Ammon's horn (tissue), 1 donor: ENCODE measurements at regions not wholly inside any gene's neighbourhood (a gene's known extent, or its start where the extent isn't known, plus 50 kb on each side); places are given as distances from the start of the nearest gene placed in this dataset.
"Not testable (repeated sequence)": the region's sequence is repeated elsewhere in the genome, so short reads cannot be mapped to it uniquely, and the experiment has no call there.

Source experiments
- DNase-seq: peaks from one replicate; pipeline ENCODE4 v3.0.0-alpha.2; 2016; ENCODE audit warnings: low spot score

DNA sequence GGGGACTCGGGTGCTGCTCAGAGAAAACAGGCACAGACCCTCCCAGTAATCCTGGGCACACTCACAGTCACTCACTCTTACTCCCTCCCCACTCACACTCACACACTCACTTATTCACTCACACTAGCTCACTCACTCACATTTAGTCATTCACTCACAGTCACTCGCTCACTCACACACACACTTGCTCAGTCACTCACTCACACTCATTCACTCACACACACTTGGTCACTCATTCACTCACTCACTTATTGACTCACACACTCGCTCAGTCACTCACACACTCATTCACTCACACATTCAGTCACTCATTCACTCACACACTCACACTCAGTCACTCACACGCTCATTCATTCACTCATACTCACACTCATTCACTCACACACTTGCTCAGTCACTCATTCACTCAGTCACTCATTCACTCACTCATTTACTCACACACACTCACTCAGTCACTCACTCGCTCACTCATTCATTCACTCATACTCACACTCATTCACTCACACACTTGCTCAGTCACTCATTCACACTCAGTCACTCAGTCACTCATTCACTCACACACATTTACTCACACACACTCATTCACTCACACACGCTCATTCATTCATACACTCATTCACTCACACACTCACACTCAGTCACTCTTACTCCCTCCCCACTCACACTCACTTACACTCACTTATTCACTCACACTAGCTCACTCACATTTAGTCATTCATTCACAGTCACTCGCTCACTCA is 164.2 kb upstream of the C1orf174 start:
- DNase-seq, result no peak

DNA sequence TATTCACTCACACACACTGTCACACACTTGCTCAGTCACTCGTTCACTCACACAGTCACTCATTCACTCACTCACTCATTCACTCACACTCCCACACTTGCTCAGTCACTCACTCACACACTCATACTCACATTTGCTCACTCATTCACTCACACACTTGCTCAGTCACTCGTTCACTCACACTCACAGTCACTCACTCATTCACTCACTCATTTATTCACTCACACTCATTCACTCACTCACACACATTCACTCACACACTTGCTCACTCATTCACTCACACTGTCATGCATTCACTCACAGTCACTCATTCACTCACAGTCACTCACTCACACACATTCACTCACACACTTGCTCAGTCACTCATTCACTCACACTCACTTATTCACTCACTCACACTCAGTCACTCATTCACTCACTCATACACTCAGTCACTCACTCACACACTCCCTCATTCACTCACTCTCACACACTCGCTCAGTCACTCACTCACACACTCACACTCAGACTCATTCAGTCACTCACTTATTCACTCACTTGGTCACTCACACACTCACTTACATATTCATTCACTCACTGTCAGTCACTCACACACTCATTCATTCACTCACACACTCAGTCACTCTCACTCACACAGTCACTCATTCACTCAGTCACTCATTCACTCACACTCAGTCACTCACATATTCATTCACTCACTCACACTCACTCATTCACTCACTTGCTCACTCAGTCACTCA is 167.0 kb upstream of the C1orf174 start:
- DNase-seq, result no peak

DNA sequence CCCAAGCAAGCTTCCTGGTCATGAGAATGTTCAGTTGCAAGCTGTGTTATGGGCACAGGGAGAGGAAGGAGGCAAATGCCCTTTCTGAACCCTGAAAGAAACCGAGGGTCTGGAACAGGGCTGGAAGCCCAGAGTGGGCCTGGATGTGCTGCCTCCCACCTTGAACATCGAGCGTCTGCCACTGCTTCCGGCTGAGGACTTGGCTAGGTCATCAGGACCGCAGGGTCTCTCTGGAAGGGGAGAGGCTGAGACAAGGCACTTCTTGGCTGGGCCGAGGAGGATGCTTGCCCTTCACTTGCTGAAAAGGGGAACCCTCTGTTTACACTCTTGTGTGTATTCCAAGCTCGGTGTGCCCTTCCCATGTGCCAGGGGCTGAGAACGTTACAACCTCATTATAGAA is 168.0 kb upstream of the C1orf174 start:
- no peak for DNase-seq

DNA sequence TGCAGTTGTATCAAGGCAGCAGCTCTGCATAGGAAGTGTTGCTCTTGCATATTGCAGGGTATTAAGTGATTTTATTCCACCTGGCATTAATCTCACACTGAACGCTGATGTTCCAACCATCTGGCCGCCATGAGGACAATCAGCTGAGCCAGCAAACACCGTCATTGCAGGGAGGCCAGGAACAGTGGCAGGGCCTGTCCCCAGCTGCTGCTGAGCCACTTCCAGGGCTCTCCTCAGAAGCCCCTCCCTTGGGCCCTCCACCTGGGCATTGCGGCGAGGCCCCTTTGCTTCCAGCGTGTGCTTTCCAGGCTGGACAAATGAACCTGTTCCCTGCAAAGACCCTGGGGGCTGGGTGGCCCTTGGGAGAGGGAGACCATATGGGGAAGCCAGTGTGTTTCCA is 171.6 kb upstream of the C1orf174 start:
- DNase-seq, result peak; percentile 8

DNA sequence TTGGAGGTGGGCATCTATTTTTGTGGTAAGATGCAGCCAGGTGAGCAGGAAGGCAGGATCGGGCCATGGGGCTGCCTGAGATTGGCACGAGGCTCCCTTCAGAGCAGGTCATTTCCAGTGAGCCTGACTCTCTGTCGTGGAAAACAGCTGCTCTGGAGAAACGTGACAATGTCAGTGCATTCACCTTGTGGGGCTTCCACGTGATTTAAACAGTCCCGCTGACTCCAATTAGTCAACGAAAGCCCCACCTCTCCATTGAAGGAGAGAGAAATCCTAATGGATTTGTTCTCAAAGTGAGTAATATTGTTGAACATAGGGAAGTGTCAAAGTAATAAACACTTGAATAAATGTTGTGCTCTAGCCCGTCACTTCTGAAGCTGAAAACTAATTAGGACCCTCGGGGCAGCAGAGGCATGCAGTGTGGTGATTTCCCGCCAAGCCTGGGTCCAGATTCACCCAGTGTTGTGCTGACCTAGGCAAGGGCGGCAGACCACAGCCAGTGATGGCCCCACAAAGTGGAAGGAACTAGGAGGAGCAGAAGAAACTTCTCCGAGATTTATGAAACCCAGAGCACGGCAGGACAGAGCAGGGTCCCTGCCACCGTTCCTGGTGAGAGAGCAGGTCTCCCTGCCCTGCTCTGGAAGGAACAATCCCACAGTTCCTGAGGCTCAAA is 172.5 kb upstream of the C1orf174 start:
- no peak for DNase-seq

DNA sequence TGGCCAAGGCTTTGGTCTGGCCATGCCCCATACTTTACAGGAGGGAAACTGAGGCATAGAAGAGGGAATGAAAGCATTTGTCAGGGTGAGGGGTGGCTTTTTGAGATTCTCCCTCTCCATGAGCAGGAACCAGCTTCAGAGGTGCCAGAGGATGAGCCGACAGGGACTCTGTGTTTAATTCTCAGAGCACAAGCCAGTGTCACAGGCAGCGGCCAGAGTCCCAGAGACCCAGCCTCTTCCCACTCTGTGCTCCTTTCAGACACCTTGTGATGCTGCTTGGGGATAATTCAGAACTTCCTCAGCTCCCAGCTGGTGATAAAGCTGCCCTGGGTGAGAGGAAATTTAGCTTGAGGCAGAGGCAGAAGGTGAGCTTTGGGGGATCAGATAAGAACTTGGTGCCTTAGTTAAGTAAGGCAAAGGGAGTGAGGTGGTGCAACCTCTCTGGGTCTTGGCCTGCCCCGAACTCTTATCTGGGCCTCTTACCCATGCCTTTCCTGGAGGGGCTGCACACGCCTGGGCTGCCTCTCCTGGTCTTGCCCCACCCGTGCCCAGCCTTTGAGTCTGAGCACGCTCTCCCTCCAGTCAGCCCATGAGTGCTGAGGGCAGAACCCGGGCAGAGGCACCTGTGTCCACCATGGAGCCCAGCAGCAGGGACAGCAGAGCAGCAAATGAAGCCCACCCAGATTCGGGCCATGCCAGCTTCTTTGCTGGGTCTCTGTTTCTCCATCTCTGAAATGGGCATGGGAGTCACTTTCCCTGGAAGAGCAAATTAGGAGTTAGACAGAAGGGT is 175.6 kb upstream of the C1orf174 start:
- DNase-seq, result no peak

DNA sequence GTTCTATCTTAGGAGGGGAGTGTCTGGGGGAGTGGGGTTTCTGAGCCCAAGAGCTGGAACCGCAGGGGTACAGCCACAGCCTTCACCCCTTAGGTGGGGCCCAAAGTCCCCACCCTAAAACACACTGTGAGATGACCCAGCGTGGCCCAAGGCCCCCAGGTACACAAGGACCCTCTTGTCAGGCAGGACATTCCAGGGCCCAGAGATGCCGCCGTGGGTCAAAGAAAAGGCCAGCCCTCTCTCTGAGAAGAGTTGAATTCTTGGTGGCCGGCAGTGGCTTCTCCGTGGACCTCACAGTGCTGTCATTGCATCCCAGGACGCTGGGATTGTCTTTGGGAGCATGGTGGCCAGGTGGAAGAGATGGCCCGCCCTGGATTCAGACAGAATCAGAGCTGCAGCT is 176.3 kb upstream of the C1orf174 start:
- DNase-seq, result no peak

DNA sequence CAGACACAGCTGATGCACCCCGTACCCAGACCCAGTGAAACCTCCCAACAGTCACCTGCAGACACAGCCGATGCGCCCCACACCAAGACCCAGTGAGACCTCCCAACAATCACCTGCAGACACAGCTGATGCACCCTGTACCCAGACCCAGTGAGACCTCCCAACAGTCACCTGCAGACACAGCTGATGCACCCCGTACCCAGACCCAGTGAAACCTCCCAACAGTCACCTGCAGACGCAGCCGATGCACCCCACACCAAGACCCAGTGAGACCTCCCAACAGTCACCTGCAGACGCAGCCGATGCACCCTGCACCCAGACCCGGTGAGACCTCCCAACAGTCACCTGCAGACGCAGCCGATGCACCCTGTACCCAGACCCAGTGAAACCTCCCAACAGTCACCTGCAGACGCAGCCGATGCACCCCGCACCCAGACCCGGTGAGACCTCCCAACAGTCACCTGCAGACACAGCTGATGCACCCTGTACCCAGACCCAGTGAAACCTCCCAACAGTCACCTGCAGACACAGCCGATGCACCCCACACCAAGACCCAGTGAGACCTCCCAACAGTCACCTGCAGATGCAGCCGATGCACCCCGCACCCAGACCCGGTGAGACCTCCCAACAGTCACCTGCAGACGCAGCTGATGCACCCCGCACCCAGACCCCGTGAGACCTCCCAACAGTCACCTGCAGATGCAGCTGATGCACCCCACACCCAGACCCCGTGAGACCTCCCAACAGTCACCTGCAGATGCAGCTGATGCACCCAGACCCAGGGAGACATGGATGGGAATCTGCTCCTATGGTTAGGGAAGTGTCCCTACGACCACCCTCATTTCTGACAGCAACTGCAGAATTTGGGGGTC is 178.3 kb upstream of the C1orf174 start:
- not testable (repeated sequence) for DNase-seq

DNA sequence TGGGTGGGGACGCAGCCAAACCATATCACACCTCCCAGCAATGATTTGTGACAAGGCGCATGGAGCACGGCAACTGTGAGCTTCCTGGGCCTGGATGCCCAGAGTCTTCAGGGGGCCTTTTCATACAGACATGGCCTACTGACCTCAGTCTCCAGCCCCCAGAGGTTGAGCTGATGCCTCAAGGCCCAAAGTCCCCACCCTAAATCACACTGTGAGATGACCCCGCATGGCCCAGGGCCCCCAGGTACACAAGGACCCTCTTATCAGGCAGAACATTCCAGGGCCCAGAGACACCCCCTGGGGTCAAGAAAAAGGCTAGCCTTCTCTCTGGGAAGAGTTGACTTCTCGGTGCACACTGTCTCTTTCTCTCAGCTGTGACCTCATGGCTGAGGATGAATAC is 179.7 kb upstream of the C1orf174 start:
- DNase-seq, result no peak

DNA sequence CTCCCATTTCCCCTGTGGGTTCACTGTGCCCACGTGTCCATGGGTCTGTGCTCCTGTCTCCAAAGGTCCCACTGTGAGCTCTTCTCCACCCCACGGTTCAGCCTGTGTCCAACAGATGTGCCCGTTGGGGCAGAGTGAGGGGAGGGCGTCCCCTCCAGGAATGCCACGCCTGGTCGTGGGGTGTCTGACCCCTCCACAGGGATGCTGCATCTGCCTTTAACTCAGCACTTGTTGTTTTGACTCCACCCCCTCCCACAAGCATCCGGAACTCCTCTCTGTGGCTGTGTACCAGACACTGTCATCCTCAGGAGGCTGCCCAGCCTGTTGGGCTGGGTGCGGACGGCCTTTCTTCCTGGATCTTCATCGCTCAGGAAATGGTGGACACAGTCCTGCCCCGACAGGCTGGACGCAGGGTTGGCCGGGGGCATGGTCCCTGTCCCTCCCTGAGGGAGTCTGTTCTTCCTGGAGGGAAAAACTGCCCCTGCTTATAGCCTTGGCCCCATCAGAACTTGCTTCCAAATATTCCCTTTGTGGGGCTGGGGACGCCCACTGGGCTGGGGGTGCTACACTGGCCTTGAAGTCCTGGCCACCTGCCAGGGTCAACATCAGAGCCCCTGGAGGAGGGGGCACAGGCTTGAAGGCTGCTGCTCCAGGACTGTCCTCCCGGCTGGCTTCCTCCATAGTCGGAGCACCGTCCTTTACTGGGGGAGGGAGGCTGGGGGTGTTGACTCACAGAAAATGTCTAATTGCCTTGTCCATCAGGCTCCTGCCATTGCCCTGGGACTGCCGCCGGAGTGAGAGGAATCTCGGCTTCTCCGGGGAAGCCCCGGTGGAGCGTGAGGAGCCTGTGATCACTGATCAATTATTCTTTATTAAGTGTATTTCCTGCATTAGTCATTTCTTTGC is 182.0 kb upstream of the C1orf174 start:
- no peak for DNase-seq

DNA sequence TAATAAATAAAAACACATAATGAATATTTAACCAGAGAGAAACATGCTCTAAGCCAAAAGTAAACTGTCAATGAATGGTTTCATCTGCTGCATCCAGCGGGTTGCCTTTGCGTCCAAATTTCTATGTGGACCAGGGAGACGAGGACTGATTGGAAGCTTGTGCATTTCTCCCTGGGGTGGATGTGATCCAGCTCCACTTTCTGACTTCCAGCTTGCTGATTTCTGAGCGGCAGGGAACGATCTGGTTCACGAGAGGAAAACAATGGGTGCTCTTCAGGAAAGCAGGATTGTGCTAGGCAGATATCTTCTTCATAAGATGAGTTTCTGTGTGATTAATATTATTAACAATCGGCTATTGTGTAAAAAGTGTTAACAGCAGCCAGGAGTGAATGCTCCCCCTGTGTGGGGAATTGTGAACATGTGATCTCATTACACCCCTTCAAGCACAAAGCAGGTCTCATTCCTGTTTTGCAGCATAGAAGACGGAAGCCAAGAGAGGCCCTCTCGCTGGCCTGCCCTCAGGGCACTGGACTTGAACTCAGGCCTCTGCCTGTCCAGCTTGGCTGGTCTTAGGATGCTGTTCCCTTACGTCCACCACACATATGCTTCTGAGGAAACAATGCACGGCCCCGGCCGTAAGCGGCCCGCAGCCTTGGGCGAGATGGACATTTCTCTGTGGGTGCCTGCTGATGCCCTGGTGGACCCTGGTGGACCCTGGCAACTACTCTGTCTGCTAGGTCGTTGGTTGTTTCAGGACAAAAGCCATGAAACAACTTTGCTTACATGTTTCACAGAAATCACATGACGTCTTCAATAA is 183.4 kb upstream of the C1orf174 start:
- peak; percentile 12 for DNase-seq

DNA sequence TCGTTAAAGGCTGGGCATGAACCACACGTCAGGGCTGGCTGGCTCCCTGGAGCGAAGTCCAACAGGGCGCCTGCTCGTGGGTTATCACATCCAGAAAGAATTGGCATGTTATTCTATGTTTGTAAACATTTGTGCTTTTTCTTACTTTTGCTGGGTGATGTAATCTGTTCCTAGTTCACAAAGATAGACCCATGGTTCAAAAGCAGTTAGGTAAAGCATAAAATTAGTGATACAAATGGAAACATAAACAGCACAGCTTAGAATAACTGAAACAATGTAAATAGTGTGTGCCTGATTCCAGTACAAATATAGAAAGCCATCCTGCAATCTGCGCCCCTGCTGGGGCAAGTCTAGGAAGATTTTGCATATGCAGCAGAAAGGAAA is 184.0 kb upstream of the C1orf174 start:
- DNase-seq, result no peak

DNA sequence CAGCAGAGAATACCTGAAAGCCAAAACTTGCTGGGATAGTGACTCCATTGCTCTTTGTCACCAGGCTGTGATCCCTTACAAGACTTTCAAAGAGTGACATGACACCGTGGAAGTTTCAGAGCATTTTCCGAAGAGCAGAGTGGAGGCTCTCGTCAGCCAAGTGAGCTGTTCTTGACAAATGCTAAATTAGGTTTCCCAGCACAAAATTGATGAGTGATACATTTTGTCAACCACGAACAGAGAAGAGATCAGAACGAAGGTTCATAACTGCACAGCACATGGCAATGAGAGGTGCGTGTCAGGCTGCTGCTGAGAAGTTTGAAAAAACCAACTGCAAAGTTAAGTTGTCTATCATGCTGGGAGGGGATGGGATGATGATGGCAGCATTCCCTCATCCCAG is 184.4 kb upstream of the C1orf174 start:
- no peak for DNase-seq

DNA sequence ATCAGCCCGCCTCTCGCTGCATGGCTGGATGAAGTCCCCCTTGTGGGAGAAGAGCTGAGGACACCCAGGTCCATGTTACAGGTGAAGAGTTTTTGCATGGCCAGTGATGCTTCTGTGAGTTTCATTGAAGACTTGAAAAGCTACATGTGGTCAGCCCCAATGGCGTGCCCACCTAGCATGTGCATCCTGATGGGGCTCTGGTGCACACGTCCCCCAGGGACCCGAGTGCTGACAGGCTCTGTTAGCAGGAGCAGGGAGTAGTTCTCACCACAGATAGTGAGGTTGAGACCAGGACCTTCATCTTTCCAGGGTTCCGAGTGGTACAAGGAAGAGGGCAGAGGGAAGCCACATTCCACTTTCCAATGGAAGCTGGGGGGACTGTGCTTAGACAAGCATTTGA is 184.8 kb upstream of the C1orf174 start:
- DNase-seq, result no peak

DNA sequence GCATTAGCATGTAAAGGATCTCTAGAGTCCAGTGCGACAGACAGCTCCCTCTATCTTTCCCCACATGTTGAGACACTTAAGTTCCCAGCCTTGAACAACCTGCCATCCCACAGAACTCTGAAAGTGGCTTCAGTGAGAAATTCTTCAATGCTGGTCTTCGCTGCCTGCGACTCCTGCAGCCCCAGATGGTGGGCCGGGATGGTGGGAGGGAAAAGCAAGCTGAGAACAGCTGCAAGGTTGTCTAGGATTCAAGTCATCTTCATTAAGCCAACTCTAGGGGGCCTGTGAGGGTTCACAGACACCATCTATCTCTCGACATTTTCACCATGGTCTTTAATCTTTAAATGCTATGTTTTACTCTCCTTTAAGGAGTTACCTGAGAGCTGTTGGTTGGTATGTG is 185.5 kb upstream of the C1orf174 start:
- no peak for DNase-seq

DNA sequence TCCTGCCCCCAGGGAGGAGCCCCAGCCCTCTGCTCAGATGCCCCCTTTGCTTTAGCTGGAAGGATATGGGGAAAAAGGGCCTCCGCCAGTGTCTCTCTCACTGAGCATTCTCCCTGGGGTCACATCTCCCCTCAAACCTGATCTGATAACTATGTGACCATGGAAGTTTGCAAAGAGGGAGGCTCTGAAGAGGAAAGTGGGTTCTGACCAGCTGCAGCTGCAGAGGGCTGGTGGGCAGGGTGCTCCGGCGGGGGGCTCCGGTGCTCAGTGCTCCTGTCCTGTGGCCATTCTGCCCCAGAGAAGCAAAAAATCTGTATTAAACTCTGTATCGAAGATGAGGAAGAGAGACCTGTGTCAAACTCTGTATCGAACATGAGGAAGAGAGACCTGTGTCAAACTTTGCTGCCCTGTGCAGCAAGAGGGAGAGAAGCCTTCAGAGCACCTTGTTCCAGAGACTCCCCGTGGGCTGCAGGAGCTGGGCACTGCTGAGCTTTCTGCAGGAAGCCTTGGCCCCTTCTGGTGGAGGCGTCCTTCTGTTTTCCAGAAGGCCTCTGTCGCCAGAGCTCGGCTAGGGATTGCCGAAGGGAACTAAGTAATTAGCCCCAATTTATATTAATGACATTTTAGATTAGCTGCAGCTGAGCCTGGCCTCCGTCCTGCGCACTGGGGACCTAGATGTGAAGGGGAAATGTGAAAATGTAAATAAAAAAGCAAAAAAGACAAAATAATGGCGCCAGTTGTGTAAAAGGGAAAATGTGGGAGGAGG is 186.2 kb upstream of the C1orf174 start:
- DNase-seq, result no peak

DNA sequence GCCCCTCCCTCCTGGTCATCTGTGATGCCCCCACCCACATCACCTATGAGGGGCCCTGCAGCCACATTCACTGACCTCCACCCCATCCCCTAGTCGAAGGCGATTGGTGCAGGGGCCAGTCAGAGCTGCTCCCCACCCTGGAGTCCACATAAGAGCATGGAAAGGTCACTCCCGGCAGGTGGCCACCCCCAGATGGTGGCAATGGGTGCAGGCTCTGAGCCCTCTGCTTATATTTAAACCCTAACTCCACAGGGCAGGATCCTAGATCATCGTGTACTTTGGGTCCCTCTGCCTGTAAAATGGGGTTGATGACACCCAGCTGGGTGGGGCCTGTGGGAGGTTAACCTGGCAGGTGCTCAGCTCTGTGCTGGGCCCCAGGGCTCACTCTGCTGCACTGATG is 186.8 kb upstream of the C1orf174 start:
- DNase-seq, result no peak

DNA sequence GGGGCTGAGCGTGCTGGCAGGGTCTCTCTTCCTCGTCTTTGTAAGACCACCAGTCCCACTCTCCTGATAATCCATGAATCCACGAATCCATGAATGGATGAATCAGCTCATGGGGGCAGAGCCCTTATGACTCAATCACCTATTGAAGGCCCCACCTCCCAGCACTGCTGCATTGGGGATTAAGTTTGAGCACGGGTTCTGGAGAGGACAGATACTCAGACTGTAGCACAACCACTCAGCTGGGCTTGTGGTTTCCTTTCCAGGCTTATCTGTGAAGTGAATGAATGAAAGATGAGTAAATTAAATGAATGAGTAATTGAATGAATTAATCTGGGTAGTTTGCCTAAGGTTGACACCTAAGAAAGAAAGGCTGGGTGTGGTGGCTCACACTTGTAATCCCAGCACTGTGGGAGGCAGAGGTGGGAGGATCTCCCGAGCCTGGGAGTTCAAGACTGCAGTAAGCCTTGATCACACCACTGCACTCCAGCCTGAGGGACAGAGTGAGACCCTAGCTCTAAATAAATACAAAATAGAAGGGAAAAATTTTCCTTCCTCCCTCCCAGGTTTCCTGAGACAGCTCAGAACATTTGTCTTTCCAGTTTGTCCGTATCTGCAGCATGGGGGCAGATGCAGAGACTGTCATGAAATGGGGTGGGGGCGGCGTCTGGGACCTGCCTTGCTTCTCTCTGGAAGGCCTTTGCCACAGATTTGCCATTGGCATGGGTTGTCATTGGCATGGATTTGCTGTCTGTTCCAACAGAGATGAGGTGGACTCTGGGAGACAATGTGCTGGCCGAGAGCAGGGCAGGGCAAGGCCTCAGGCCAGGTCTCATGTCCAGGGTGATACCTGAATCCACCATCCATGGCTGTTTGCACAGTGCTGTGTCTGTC is 187.7 kb upstream of the C1orf174 start:
- no peak for DNase-seq
